GM23338 (cell line): ENCODE measurements at regions not wholly inside any gene's neighbourhood (a gene's known extent, or its start where the extent isn't known, plus 50 kb on each side); places are given as distances from the start of the nearest gene placed in this dataset.

ENCODE experiments used
- ATAC-seq: fragments of 200-7000 bp; cut with Tn5 transposase; 3 replicates; pipeline ENCODE4 v1.9.1; 2020
- DNase-seq: peaks from one replicate; pipeline ENCODE4 v3.0.0-alpha.2; 2015; ENCODE audit warnings: low spot score
- H2AFZ ChIP-seq: fragments of 200-600 bp; sonication (generic); 2 replicates; pipeline ENCODE4 v1.8.0; 2016; ENCODE audit warnings: antibody characterized with exemption, mild to moderate bottlenecking, moderate library complexity
- H3F3A ChIP-seq: fragments of 200-600 bp; sonication (generic); replicated peaks from 2 replicates; pipeline ENCODE4 v1.8.0; 2017; ENCODE audit warnings: antibody characterized with exemption, mixed run types, low read depth
- H3K27ac ChIP-seq: fragments of 200-600 bp; sonication (generic); 2 replicates; pipeline ENCODE4 v1.6.1; 2016; ENCODE audit warnings: low read depth
- H3K27me3 ChIP-seq: fragments of 200-600 bp; sonication (generic); 2 replicates; pipeline ENCODE4 v1.8.0; 2016; ENCODE audit warnings: mild to moderate bottlenecking, mixed run types, moderate library complexity; ENCODE audit not compliant: insufficient read depth
- H3K36me3 ChIP-seq: fragments of 200-600 bp; sonication (generic); 2 replicates; pipeline ENCODE4 v1.8.0; 2016; ENCODE audit warnings: mild to moderate bottlenecking; ENCODE audit not compliant: insufficient read depth
- H3K4me1 ChIP-seq: fragments of 200-600 bp; sonication (generic); 2 replicates; pipeline ENCODE4 v1.8.0; 2016; ENCODE audit warnings: mild to moderate bottlenecking, moderate library complexity; ENCODE audit not compliant: insufficient read depth
- H3K4me2 ChIP-seq: fragments of 200-600 bp; sonication (generic); 2 replicates; pipeline ENCODE4 v1.7.1; 2017; ENCODE audit warnings: mixed run types
- H3K4me3 ChIP-seq: fragments of 200-600 bp; sonication (generic); 2 replicates; pipeline ENCODE4 v1.6.1; 2016; ENCODE audit warnings: mixed run types
- H3K79me2 ChIP-seq: fragments of 200-600 bp; sonication (generic); replicated peaks from 2 replicates; pipeline ENCODE4 v1.8.0; 2017; ENCODE audit warnings: mild to moderate bottlenecking; ENCODE audit not compliant: insufficient read depth
- H3K9me2 ChIP-seq: fragments of 200-600 bp; sonication (generic); 2 replicates; pipeline ENCODE4 v1.8.0; 2017; ENCODE audit not compliant: insufficient read depth
- H4K20me1 ChIP-seq: fragments of 200-600 bp; sonication (generic); replicated peaks from 2 replicates; pipeline ENCODE4 v1.8.0; 2017; ENCODE audit warnings: mild to moderate bottlenecking; ENCODE audit not compliant: insufficient read depth
- H3K27ac Mint-ChIP-seq: 2 replicates; pipeline ENCODE4 v1.8.0; 2020; ENCODE audit warnings: inconsistent platforms, mild to moderate bottlenecking, moderate library complexity, mixed read lengths
- H3K27me3 Mint-ChIP-seq: 3 replicates; pipeline ENCODE4 v1.8.0; 2022; ENCODE audit warnings: low read depth, mild to moderate bottlenecking, moderate library complexity, mixed read lengths, inconsistent platforms; ENCODE audit not compliant: insufficient read depth, poor library complexity
- H3K36me3 Mint-ChIP-seq: 3 replicates; pipeline ENCODE4 v1.8.0; 2021; ENCODE audit warnings: low read depth, mild to moderate bottlenecking, inconsistent platforms, moderate library complexity, mixed read lengths
- H3K4me1 Mint-ChIP-seq: 3 replicates; pipeline ENCODE4 v1.8.0; 2020; ENCODE audit warnings: mild to moderate bottlenecking, inconsistent platforms, mixed read lengths
- H3K4me3 Mint-ChIP-seq: 3 replicates; pipeline ENCODE4 v1.8.0; 2021; ENCODE audit warnings: moderate library complexity, mild to moderate bottlenecking, inconsistent platforms, mixed read lengths
- H3K9me3 Mint-ChIP-seq: 3 replicates; pipeline ENCODE4 v1.8.0; 2020; ENCODE audit warnings: moderate library complexity, mild to moderate bottlenecking, inconsistent platforms, mixed read lengths
- CTCF ChIP-seq, 2 experiments: fragments of 200-600 bp in 1 of 2; sonication (generic) in 1 of 2; conservative IDR thresholded peaks; 2 replicates each; pipeline versions ENCODE4 v1.5.1 to v1.6.1; 2016 to 2017; ENCODE audit warnings: antibody characterized with exemption in 2 of 2, low read depth in 2 of 2, mild to moderate bottlenecking in 2 of 2, moderate library complexity in 1 of 2
- ETS1 ChIP-seq: IDR thresholded peaks from 2 replicates; pipeline ENCODE4 v1.6.1; 2016; ENCODE audit warnings: antibody characterized with exemption
- REST ChIP-seq: IDR thresholded peaks from one replicate; pipeline ENCODE4 v1.6.1; 2018; ENCODE audit warnings: antibody characterized with exemption; ENCODE audit not compliant: unreplicated experiment
- STAT1 ChIP-seq: IDR thresholded peaks from one replicate; pipeline ENCODE4 v1.6.1; 2016; ENCODE audit warnings: antibody characterized with exemption; ENCODE audit not compliant: unreplicated experiment
- ZNF114 ChIP-seq: fragments of 250-450 bp; sonication (Bioruptor Pico); IDR thresholded peaks from 2 replicates; pipeline ENCODE4 v1.5.0; 2020; ENCODE audit warnings: mild to moderate bottlenecking, moderate library complexity
- ZNF462 ChIP-seq: fragments of 250-450 bp; sonication (Bioruptor Pico); IDR thresholded peaks from 2 replicates; pipeline ENCODE4 v1.5.0; 2020; ENCODE audit warnings: mild to moderate bottlenecking, moderate library complexity

GRCh38 chr9:28025186-28025585 is 451.9 kb upstream of the C9orf72 start:
- no peak overlapping the region for H3K4me2 ChIP-seq
- DNase-seq (no peak), ATAC-seq (no peak)
- Mint-ChIP-seq H3K27me3 (no peaks in the 10 kb centered on the region), H3K9me3 (no peaks in the 10 kb centered on the region), H3K4me1 (peaks cover 12% of the 10 kb centered on the region; the same call in 2 of the 3 replicates), H3K36me3 (no peaks in the 10 kb centered on the region), H3K4me3 (no peak overlapping the region), H3K27ac (no peak overlapping the region)
- no peaks in the 10 kb centered on the region for H3K36me3 ChIP-seq
- TF ChIP-seq ZNF462 (no peak), CTCF (conservative IDR thresholded peaks at IDR 0.05; ENCODE audit: low read depth in 2 of 2) (no peak), REST (no peak), STAT1 (no peak), ZNF114 (CRISPR knock-in tag) (no peak), ETS1 (no peak)
- H3K4me1 ChIP-seq: peaks cover 4% of the 10 kb centered on the region; the same call in 1 of the 2 replicates
- H2AFZ ChIP-seq: no peak overlapping the region
- no peak overlapping the region for H3K4me3 ChIP-seq
- no peaks in the 10 kb centered on the region for H3K9me2 ChIP-seq
- H3K27ac ChIP-seq: no peak overlapping the region
- H3K79me2 ChIP-seq: no peaks in the 10 kb centered on the region
- H3F3A ChIP-seq: no peaks in the 10 kb centered on the region
- H4K20me1 ChIP-seq: no peaks in the 10 kb centered on the region
- H3K27me3 ChIP-seq: no peaks in the 10 kb centered on the region
